GM21367 (cell line): ENCODE measurements at regions not wholly inside any gene's neighbourhood (a gene's known extent, or its start where the extent isn't known, plus 50 kb on each side); places are given as distances from the start of the nearest gene placed in this dataset.
"Not testable (repeated sequence)": the region's sequence is repeated elsewhere in the genome, so short reads cannot be mapped to it uniquely, and the experiment has no call there.

ENCODE experiments used
- ATAC-seq: cut with Tn5 transposase; IDR thresholded peaks from one replicate; pipeline ENCODE4 v1.9.1; 2021; ENCODE audit not compliant: unreplicated experiment

- ATAC-seq = not testable (repeated sequence)
Measured at GRCh38 chr1:161454865-161455707, 50.2 kb upstream of the FCGR2A start.

- peak; percentile 47 for ATAC-seq
Measured at GRCh38 chr1:161453950-161454864, 51.0 kb upstream of the FCGR2A start.

- ATAC-seq = not testable (repeated sequence)
Measured at GRCh38 chr1:161451698-161452348, 53.4 kb upstream of the FCGR2A start.

GRCh38 chr1:161447760-161448332 lies 57.4 kb upstream of the FCGR2A start:
- not testable (repeated sequence) for ATAC-seq

- ATAC-seq = peak; percentile 35
Measured at GRCh38 chr1:161447040-161447759, 58.1 kb upstream of the FCGR2A start.

- ATAC-seq = not testable (repeated sequence)
Measured at GRCh38 chr1:161444725-161445124, 60.5 kb upstream of the FCGR2A start.

- ATAC-seq = not testable (repeated sequence)
Measured at GRCh38 chr1:161444255-161444654, 61.0 kb upstream of the FCGR2A start.

- ATAC-seq = no peak
Measured at GRCh38 chr1:161440312-161440894, 64.9 kb upstream of the FCGR2A start.

GRCh38 chr1:161439280-161440232 lies 65.7 kb upstream of the FCGR2A start:
- no peak for ATAC-seq

- not testable (repeated sequence) for ATAC-seq
Measured at GRCh38 chr1:161433191-161433590, 65.5 kb upstream of the CFAP126 start.

GRCh38 chr1:161432091-161432490 lies 64.4 kb upstream of the CFAP126 start:
- no peak for ATAC-seq

GRCh38 chr1:161427733-161428516 lies 60.2 kb upstream of the CFAP126 start:
- ATAC-seq = no peak

GRCh38 chr1:161422914-161423313 lies 55.2 kb upstream of the CFAP126 start:
- not testable (repeated sequence) for ATAC-seq

- ATAC-seq = no peak
Measured at GRCh38 chr1:161421456-161421855, 53.8 kb upstream of the CFAP126 start.

GRCh38 chr1:161420763-161421455 lies 53.2 kb upstream of the CFAP126 start:
- ATAC-seq = no peak

GRCh38 chr1:161417536-161417935 lies 49.9 kb upstream of the CFAP126 start:
- not testable (repeated sequence) for ATAC-seq
